Muscle of leg (tissue), 3 donors: ENCODE measurements at regions not wholly inside any gene's neighbourhood (a gene's known extent, or its start where the extent isn't known, plus 50 kb on each side); places are given as distances from the start of the nearest gene placed in this dataset.
A peak's percentile ranks its signal among the peaks of the same experiment; 100 is the strongest.
"Not testable (repeated sequence)": the region's sequence is repeated elsewhere in the genome, so short reads cannot be mapped to it uniquely, and the experiment has no call there.

ENCODE experiments used
- DNase-seq: peaks from one replicate; pipeline ENCODE4 v3.0.0; 2013
- H3K27ac ChIP-seq: one replicate; pipeline ENCODE4 v1.5.1; 2013; ENCODE audit warnings: mild to moderate bottlenecking, low read length, control low read depth
- H3K27me3 ChIP-seq: one replicate; pipeline ENCODE4 v1.6.1; 2013; ENCODE audit warnings: low read length; ENCODE audit not compliant: control insufficient read depth, insufficient read depth
- H3K36me3 ChIP-seq: one replicate; pipeline ENCODE4 v1.6.1; 2013; ENCODE audit warnings: low read length; ENCODE audit not compliant: control insufficient read depth, insufficient read depth
- H3K4me1 ChIP-seq: one replicate; pipeline ENCODE4 v1.6.1; 2013; ENCODE audit warnings: low read length; ENCODE audit not compliant: control insufficient read depth, insufficient read depth
- H3K4me3 ChIP-seq: one replicate; pipeline ENCODE4 v1.5.1; 2013; ENCODE audit warnings: low read length, control low read depth
- H3K9me3 ChIP-seq: replicated peaks from 2 replicates; pipeline ENCODE4 v1.6.1; 2013; ENCODE audit warnings: low read depth, low read length; ENCODE audit not compliant: control insufficient read depth
- WGBS: methylation state at CpG from one replicate; pipeline ENCODE4 v1.1.5; 2013; ENCODE audit warnings: missing lambda C conversion rate; ENCODE audit not compliant: insufficient coverage; 5-methylcytosine and 5-hydroxymethylcytosine counted together

DNA sequence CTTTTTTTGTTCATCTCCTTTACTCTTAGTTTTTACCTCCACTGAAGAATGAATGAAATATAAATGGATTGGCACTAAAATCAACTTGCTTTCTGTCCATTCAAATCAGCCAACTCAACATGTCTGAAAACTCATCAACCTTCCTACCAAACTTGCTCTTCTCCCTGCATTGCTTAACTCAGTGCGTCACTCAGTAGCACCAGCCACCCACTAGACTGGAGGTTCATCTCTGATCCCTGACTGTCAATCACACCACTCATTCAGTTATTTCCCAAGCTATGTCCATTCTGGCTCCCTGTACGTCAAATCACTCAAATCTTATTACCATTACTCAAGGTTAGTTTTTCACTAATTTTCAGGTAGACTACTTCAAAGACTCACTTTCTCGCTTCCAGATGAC is 75.2 kb upstream of the RBMS1 start:
- no peak for DNase-seq
- H3K27me3 ChIP-seq: no peaks in the 10 kb centered on the region
- H3K27ac ChIP-seq: no peak overlapping the region
- WGBS: 98% methylated on average over 3 of the region's 3 CpGs
- H3K4me3 ChIP-seq: no peak overlapping the region
- no peaks in the 10 kb centered on the region for H3K9me3 ChIP-seq
- no peaks in the 10 kb centered on the region for H3K36me3 ChIP-seq
- H3K4me1 ChIP-seq: no peaks in the 10 kb centered on the region

DNA sequence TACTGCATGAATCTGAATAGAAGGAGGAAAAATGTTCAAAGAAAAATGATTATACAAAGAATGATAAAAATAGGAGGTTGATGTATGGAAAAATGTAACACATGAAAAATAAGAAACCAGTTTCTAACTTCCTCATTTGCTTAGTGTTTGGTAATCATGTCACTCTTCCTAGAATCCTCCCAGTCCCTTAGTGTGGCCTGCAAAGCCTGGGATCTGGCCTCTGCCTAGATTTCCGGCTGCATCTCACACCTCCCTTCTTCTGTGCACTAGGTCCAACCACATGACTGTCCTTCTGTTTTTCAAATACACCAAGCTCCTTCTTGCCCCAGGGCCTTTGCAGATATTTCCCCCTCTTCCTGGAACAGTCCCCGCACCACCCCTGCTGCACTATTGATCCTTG is 76.8 kb upstream of the RBMS1 start:
- Histone ChIP-seq H3K4me3 (no peak overlapping the region), H3K9me3 (no peaks in the 10 kb centered on the region), H3K36me3 (no peaks in the 10 kb centered on the region), H3K4me1 (no peaks in the 10 kb centered on the region), H3K27me3 (no peaks in the 10 kb centered on the region), H3K27ac (no peak overlapping the region)
- 90% methylated on average over 2 of the region's 2 CpGs for WGBS
- peak; percentile 34 for DNase-seq

DNA sequence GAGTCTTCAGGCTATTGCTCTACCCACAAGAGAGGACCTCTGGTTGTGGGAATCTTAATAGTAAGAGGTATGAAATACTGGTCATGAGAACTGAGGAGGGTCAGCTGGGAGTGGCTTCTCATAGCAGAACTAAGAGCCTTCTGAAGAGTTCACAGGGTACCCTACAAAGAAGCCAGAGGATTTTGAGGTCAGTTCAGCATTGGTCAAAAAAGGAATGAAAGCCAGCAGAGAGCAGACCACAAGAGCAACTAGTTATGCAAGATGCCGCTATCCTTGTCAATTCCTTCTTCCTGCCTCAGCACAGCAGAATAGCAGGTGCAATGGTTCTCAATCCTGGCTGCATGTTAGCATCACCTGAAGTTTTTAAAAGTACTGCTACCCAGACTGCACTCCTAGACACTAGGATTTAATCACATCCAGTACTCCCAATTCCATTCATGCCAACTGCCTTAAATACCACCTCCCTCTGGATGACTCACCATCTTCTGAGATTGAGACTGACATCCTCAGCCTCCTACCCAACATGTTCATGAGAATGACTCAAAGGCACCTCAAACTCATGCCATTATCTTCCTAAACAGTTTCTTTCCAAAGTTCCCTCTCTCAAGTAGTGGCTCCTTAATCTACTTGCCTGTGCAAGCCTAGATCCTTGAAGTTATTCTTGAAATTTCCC is 81.0 kb upstream of the RBMS1 start:
- DNase-seq: no peak
- no peaks in the 10 kb centered on the region for H3K9me3 ChIP-seq
- H3K27me3 ChIP-seq: no peaks in the 10 kb centered on the region
- H3K4me3 ChIP-seq: no peak overlapping the region
- 87% methylated on average over 1 of the region's 1 CpG for WGBS
- no peaks in the 10 kb centered on the region for H3K4me1 ChIP-seq
- no peaks in the 10 kb centered on the region for H3K36me3 ChIP-seq
- H3K27ac ChIP-seq: no peak overlapping the region

DNA sequence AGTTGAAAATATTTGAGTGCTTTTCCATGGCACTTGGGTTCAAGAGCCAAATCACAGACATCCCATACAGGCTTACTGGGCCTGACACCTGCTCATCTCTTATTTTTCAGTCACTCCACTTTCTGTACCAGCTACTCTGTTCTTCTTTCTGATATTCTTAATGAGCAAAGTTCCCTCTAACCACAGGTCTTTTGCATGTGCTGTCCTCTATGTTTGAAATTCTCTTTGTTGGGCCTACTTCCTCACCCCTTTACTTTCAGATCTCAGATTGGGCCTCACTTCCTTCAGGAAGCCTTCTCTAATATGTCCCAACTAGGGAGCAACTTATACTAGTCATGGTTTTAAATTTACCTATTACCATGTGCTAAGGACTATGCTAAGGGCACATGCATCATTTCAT is 81.8 kb upstream of the RBMS1 start:
- H3K4me3 ChIP-seq: no peak overlapping the region
- H3K4me1 ChIP-seq: no peaks in the 10 kb centered on the region
- no peak for DNase-seq
- no peaks in the 10 kb centered on the region for H3K27me3 ChIP-seq
- H3K9me3 ChIP-seq: no peaks in the 10 kb centered on the region
- H3K36me3 ChIP-seq: no peaks in the 10 kb centered on the region
- H3K27ac ChIP-seq: no peak overlapping the region

DNA sequence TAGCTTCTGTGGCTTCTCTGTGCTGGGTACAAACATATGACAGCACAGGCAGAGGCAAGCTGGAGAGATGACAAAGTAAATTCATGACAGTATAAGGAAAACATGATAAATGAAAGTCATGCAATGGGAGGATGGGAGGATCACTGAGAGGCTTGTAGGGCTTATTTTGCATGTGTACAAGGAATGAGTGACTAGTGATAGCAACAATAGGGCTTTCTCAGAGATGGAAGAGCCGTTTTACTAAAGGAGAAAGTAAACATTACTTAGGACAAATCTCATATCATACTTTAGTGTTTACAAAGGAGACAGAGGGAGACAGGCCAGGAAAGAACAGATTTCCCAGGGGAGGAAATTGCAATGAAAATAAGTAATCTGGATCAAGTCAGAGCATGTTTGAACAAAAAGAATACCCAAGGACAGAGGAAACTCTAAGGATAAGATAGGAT is 82.5 kb upstream of the RBMS1 start:
- H3K4me3 ChIP-seq: no peak overlapping the region
- H3K9me3 ChIP-seq: no peaks in the 10 kb centered on the region
- H3K27ac ChIP-seq: no peak overlapping the region
- peak; percentile 70 for DNase-seq
- no peaks in the 10 kb centered on the region for H3K27me3 ChIP-seq
- H3K4me1 ChIP-seq: no peaks in the 10 kb centered on the region
- no CpG with 5 or more reads among the region's 1 CpG for whole genome bisulfite sequencing
- H3K36me3 ChIP-seq: no peaks in the 10 kb centered on the region

DNA sequence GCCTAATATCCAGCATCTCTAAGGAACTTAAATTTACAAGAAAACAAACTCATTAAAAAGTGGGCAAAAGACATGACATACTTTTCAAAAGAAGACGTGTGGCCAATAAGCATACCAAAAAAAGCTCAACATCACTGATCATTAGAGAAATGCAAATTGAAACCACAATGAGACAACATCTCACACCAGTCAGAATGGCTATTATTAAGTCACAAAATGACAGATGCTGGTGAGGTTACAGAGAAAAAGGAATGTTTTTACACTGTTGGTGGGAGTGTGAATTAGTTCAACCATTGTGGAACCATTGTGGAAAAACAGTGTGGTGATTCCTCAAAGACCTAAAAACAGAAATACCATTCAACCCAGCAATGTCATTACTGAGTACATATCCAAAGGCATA is 83.5 kb upstream of the RBMS1 start:
- not testable (repeated sequence) for H3K27ac ChIP-seq, H3K4me1 ChIP-seq, H3K27me3 ChIP-seq, H3K36me3 ChIP-seq, DNase-seq, H3K4me3 ChIP-seq, H3K9me3 ChIP-seq
- no CpG with 5 or more reads among the region's 1 CpG for WGBS

DNA sequence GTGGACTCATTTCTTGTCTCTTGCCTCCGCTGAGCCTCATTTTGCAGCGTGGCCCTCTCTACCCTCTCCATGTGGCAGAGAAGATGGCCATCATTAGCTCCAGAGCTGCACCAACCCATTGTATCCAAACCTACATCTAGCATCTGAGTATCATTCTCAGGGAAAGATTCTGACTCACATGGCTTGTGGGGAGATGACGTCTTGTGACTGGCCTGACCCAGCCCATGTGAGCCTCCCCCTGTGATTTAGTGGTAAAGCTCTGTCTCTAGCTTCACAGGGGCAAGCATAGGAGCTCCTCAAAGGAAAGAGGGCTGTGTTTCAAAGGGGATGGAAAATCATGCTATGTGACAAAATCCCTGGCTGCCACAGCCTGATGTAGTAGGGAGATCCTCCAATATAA is 87.4 kb upstream of the RBMS1 start:
- Histone ChIP-seq H3K9me3 (no peaks in the 10 kb centered on the region), H3K27ac (no peak overlapping the region), H3K4me1 (peaks cover 8% of the 10 kb centered on the region), H3K27me3 (no peaks in the 10 kb centered on the region), H3K4me3 (no peak overlapping the region), H3K36me3 (no peaks in the 10 kb centered on the region)
- WGBS: 92% methylated on average over 2 of the region's 3 CpGs
- DNase-seq: no peak

DNA sequence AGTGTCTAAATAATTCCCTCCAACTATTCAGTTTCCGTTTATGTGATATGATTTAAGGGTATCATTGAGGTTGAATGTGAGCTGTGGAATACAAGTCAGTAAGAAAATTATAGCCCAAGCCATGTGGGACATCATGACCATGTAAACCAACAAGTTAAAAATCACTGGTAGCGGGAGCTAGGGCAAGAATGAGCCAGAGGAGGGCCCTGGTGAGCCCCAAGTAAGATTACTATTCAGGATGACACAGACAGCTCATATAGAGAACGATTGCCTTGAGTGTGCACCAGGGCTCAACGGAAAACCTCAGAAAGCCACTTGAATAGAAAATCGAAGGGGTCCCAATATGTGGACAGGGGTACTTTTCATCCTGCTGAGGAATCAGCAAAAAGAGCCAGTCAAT is 87.8 kb upstream of the RBMS1 start:
- 70% methylated on average over 4 of the region's 5 CpGs for WGBS
- Histone ChIP-seq H3K27me3 (no peaks in the 10 kb centered on the region), H3K36me3 (no peaks in the 10 kb centered on the region), H3K4me1 (peaks cover 8% of the 10 kb centered on the region), H3K4me3 (no peak overlapping the region), H3K27ac (no peak overlapping the region), H3K9me3 (no peaks in the 10 kb centered on the region)
- no peak for DNase-seq

DNA sequence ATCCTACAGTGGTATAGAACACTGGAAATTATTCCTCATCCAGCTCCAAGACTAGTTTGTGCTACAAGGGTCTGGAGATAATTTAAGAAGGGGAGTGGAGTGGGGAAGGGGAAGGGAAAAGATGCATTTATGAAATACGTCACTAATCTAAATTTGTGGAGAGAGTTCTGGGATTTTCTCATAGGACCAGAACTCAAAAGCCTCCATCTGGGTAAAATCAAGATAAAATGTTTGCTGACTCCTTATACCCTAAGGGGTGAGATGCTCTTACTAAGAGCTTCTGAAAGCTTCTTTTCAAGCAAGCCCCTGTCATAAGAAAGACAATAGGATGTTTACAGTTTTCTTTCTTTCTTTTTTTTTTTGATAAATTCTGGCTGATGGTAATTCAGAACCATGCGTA is 88.5 kb upstream of the RBMS1 start:
- Histone ChIP-seq H3K4me3 (no peak overlapping the region), H3K4me1 (peaks cover 8% of the 10 kb centered on the region), H3K27me3 (no peaks in the 10 kb centered on the region), H3K9me3 (no peaks in the 10 kb centered on the region), H3K36me3 (no peaks in the 10 kb centered on the region), H3K27ac (no peak overlapping the region)
- WGBS: no CpG with 5 or more reads among the region's 2 CpGs
- peak; percentile 15 for DNase-seq

DNA sequence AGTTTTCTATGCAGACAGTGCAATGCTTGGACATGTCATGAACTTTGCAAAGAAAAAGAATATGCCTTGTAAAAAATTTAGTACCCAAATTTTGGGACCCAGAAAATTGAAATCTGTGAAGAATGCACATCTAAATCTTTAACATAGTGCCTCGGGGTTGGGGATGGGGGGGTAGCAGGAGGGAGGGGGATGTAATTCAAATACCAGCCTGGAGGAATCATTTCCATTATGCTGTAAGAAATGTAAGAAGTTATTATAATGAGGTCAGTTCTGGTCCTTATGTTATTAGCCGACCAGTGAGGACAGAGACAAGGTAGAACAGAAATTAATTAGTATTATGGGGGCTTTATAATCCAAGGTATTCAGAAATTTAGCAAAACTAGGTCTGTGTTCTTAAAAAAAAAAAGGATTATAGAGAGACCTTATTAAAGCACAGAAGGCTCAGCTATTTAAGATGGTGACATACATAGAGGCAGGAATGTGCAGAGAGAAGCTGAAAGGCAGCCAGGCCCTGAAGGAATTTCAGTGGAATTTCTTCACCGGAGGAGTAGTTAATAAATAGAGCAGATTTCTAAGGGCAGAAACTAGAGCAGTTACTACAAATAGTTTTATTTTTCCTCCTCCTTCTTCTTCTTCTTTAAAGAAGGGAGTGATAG is 89.0 kb upstream of the RBMS1 start:
- no peaks in the 10 kb centered on the region for H3K9me3 ChIP-seq
- no peaks in the 10 kb centered on the region for H3K27me3 ChIP-seq
- H3K4me3 ChIP-seq: no peak overlapping the region
- no peaks in the 10 kb centered on the region for H3K36me3 ChIP-seq
- peaks cover 8% of the 10 kb centered on the region for H3K4me1 ChIP-seq
- peak overlapping the region; percentile 36 for H3K27ac ChIP-seq
- no CpG with 5 or more reads among the region's 3 CpGs for whole genome bisulfite sequencing
- DNase-seq: peak; percentile 82

DNA sequence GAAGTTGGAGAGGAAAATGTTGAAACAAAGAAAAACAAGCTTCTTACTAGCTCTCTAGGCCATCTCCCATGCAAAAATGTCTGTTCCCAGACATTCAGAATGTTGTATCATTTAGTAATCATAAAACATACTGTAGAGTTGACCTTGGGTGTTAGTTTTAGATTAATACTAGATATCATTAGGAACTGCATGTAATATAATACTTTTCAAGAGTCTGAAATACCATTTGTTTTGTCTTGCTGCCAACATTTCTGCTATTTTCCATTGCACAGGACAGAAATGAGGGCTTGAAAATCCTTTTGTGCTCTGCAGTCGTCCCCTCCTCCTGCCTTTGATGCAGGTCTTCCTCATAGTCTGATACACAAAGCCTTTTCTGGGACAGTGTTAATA is 89.5 kb upstream of the RBMS1 start:
- Histone ChIP-seq H3K27me3 (no peaks in the 10 kb centered on the region), H3K9me3 (no peaks in the 10 kb centered on the region), H3K27ac (peak overlapping the region; percentile 36), H3K36me3 (no peaks in the 10 kb centered on the region), H3K4me3 (no peak overlapping the region), H3K4me1 (peaks cover 8% of the 10 kb centered on the region)
- no CpG with 5 or more reads among the region's 1 CpG for WGBS
- peak; percentile 87 for DNase-seq
